Trophoblast cell (in vitro differentiated cells and primary cell): ENCODE measurements at regions not wholly inside any gene's neighbourhood (a gene's known extent, or its start where the extent isn't known, plus 50 kb on each side); places are given as distances from the start of the nearest gene placed in this dataset.

Experiments used
- DNase-seq, 2 donors: peaks; one replicate each; pipeline ENCODE4 v3.0.0-alpha.2; 2016
- H2AFZ ChIP-seq: 2 replicates; pipeline ENCODE4 v1.6.1; 2013; ENCODE audit warnings: low read length, moderate library complexity, mild to moderate bottlenecking; ENCODE audit not compliant: insufficient read depth, poor library complexity
- H2AK5ac ChIP-seq: 2 replicates; pipeline ENCODE4 v1.6.1; 2013; ENCODE audit warnings: mild to moderate bottlenecking, low read length
- H2BK120ac ChIP-seq: 2 replicates; pipeline ENCODE4 v1.6.1; 2013; ENCODE audit warnings: low read length, mild to moderate bottlenecking, moderate library complexity; ENCODE audit not compliant: insufficient read depth, poor library complexity
- H2BK12ac ChIP-seq: 2 replicates; pipeline ENCODE4 v1.6.1; 2013; ENCODE audit warnings: mild to moderate bottlenecking, low read length, moderate library complexity
- H2BK5ac ChIP-seq: 2 replicates; pipeline ENCODE4 v1.6.1; 2013; ENCODE audit warnings: low read length, low read depth, moderate library complexity, mild to moderate bottlenecking; ENCODE audit not compliant: poor library complexity
- H3K14ac ChIP-seq: 2 replicates; pipeline ENCODE4 v1.6.1; 2013; ENCODE audit warnings: mild to moderate bottlenecking, low read length
- H3K18ac ChIP-seq: 2 replicates; pipeline ENCODE4 v1.6.1; 2013; ENCODE audit warnings: mild to moderate bottlenecking, low read length
- H3K23ac ChIP-seq: 2 replicates; pipeline ENCODE4 v1.6.1; 2013; ENCODE audit warnings: low read length
- H3K27ac ChIP-seq: 2 replicates; pipeline ENCODE4 v1.5.1; 2013; ENCODE audit warnings: low read depth, mild to moderate bottlenecking, inconsistent platforms, low read length, moderate library complexity
- H3K27me3 ChIP-seq: 2 replicates; pipeline ENCODE4 v1.6.1; 2013; ENCODE audit warnings: inconsistent platforms, mild to moderate bottlenecking, low read length, moderate library complexity; ENCODE audit not compliant: insufficient read depth
- H3K36me3 ChIP-seq, 2 experiments: 1 replicate in 1 of 2; 2 replicates in 1 of 2; pipeline ENCODE4 v1.6.1; 2013; ENCODE audit warnings: low read length in 2 of 2, mild to moderate bottlenecking in 2 of 2, moderate library complexity in 1 of 2; ENCODE audit not compliant: insufficient read depth in 2 of 2, control insufficient read depth in 1 of 2
- H3K4ac ChIP-seq: 2 replicates; pipeline ENCODE4 v1.6.1; 2013; ENCODE audit warnings: low read depth, mild to moderate bottlenecking, low read length, moderate library complexity
- H3K4me1 ChIP-seq, 2 experiments: 1 replicate in 1 of 2; 2 replicates in 1 of 2; pipeline ENCODE4 v1.6.1; 2013; ENCODE audit warnings: low read length in 2 of 2, mild to moderate bottlenecking in 2 of 2, moderate library complexity in 1 of 2; ENCODE audit not compliant: insufficient read depth in 2 of 2, control insufficient read depth in 1 of 2
- H3K4me2 ChIP-seq: 2 replicates; pipeline ENCODE4 v1.6.1; 2013; ENCODE audit warnings: inconsistent platforms, mild to moderate bottlenecking, low read length, moderate library complexity
- H3K4me3 ChIP-seq: 2 replicates; pipeline ENCODE4 v1.5.1; 2013; ENCODE audit warnings: mild to moderate bottlenecking, low read depth, low read length, inconsistent platforms
- H3K79me1 ChIP-seq: one replicate; pipeline ENCODE4 v1.6.1; 2013; ENCODE audit warnings: low read length
- H3K79me2 ChIP-seq: 2 replicates; pipeline ENCODE4 v1.6.1; 2013; ENCODE audit warnings: low read length, mild to moderate bottlenecking; ENCODE audit not compliant: control insufficient read depth, insufficient read depth, poor library complexity
- H3K9ac ChIP-seq: 2 replicates; pipeline ENCODE4 v1.6.1; 2013; ENCODE audit warnings: mild to moderate bottlenecking, low read length
- H3K9me3 ChIP-seq: 2 replicates; pipeline ENCODE4 v1.6.1; 2013; ENCODE audit warnings: low read depth, mild to moderate bottlenecking, control low read depth, inconsistent platforms, low read length; ENCODE audit not compliant: insufficient read depth
- H4K12ac ChIP-seq: 2 replicates; pipeline ENCODE4 v1.6.1; 2013; ENCODE audit warnings: low read depth, mild to moderate bottlenecking, low read length, moderate library complexity
- H4K8ac ChIP-seq: 2 replicates; pipeline ENCODE4 v1.6.1; 2013; ENCODE audit warnings: low read depth, mild to moderate bottlenecking, low read length, moderate library complexity
- H4K91ac ChIP-seq: one replicate; pipeline ENCODE4 v1.6.1; 2013; ENCODE audit warnings: low read depth, mild to moderate bottlenecking, low read length, moderate library complexity
- WGBS: extraction: QIAGEN DNeasy Blood & Tissue Kit; methylation state at CpG from one replicate; pipeline ENCODE4 v1.1.7; 2013; ENCODE audit warnings: missing lambda C conversion rate; ENCODE audit not compliant: insufficient read length, insufficient coverage; ENCODE audit errors: extremely low coverage; 5-methylcytosine and 5-hydroxymethylcytosine counted together

GRCh38 chr20:40920291-40920690 lies 108.3 kb upstream of the TOP1 start:
- Histone ChIP-seq H2AK5ac (no peak overlapping the region), H2BK120ac (no peak overlapping the region), H4K12ac (no peak overlapping the region), H3K9ac (no peak overlapping the region), H3K18ac (no peak overlapping the region), H3K14ac (no peak overlapping the region), H4K8ac (no peak overlapping the region), H3K4ac (no peak overlapping the region), H3K4me2 (no peak overlapping the region), H2AFZ (no peak overlapping the region), H3K27me3 (no peaks in the 10 kb centered on the region), H3K4me3 (no peak overlapping the region), H3K79me1 (no peaks in the 10 kb centered on the region), H2BK5ac (no peak overlapping the region), H3K36me3 (no peaks in the 10 kb centered on the region), H3K79me2 (no peaks in the 10 kb centered on the region), H3K27ac (no peak overlapping the region), H3K23ac (no peak overlapping the region), H3K9me3 (no peaks in the 10 kb centered on the region), H2BK12ac (no peak overlapping the region), H4K91ac (no peak overlapping the region), H3K4me1 (no peaks in the 10 kb centered on the region)
- no peak for DNase-seq
- no CpG with 5 or more reads among the region's 2 CpGs for WGBS

DNA sequence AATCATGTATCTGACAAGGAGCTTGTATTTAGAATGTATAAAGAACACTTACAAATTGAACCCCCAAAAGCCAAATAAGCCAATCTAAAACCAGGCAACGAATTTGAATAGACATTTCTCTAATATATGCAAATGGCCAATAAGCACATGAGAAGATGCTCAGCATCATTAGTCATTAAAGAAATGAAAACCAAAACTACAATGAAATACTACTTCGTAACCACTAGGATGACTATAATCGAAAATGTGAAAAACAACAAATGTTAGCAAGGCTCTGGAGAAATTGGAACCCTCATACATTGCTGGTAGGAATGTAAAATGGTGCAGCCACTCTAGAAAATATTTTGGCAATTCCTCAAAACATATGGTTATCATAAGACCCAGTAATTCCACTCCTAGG lies 105.8 kb upstream of the TOP1 start:
- H3K14ac ChIP-seq, result no peak overlapping the region
- no peak overlapping the region for H2BK120ac ChIP-seq
- no peaks in the 10 kb centered on the region for H3K27me3 ChIP-seq
- no peak overlapping the region for H3K4ac ChIP-seq
- no peak overlapping the region for H2AFZ ChIP-seq
- H3K4me1 ChIP-seq, result no peaks in the 10 kb centered on the region
- H3K79me1 ChIP-seq, result no peaks in the 10 kb centered on the region
- H3K4me2 ChIP-seq, result no peak overlapping the region
- H3K23ac ChIP-seq, result no peak overlapping the region
- no peaks in the 10 kb centered on the region for H3K9me3 ChIP-seq
- H3K79me2 ChIP-seq, result no peaks in the 10 kb centered on the region
- DNase-seq, result no peak
- H3K36me3 ChIP-seq, result no peaks in the 10 kb centered on the region
- H4K8ac ChIP-seq, result no peak overlapping the region
- no peak overlapping the region for H4K91ac ChIP-seq
- no peak overlapping the region for H2BK5ac ChIP-seq
- H4K12ac ChIP-seq, result no peak overlapping the region
- no CpG with 5 or more reads among the region's 3 CpGs for WGBS
- no peak overlapping the region for H3K27ac ChIP-seq
- no peak overlapping the region for H3K9ac ChIP-seq
- H2AK5ac ChIP-seq, result no peak overlapping the region
- H2BK12ac ChIP-seq, result no peak overlapping the region
- H3K18ac ChIP-seq, result no peak overlapping the region
- no peak overlapping the region for H3K4me3 ChIP-seq

DNA sequence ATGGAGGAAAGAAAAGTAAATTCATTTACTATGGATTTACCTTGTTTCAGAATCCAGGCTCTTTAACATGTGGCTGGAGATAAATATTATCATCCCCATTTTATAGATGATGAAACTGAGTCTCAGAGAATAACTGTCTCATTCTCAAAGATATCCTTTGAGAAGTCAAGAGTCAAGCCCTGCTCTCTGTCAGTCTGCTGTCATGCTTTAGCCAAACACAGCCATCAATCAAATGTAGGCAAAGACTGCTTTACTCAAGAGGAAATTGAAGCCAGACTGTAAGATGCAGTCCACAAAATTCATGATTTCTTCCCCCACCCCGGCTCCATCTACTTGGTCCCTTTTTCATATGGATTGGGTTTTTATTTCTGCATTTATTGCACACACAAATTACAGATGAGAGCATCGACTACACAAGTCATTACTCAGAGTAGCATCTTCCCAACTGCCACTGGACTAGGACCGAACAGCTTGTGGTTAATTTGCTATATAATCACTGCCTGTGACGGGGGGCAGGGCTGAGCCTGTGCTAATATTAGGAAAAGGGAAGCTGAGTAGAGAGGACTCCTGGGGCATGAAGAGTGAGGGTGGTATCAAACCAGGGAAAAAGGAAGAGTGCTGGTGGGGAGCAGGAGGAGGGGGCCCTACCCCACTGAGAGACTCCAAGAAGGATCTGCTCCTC lies 102.7 kb upstream of the TOP1 start:
- DNase-seq, result no peak
- no peak overlapping the region for H3K4ac ChIP-seq
- no peaks in the 10 kb centered on the region for H3K4me1 ChIP-seq
- no peak overlapping the region for H3K27ac ChIP-seq
- no peak overlapping the region for H4K91ac ChIP-seq
- no peaks in the 10 kb centered on the region for H3K36me3 ChIP-seq
- H3K4me3 ChIP-seq, result no peak overlapping the region
- no peaks in the 10 kb centered on the region for H3K79me2 ChIP-seq
- WGBS, result no CpG with 5 or more reads among the region's 4 CpGs
- H2AK5ac ChIP-seq, result no peak overlapping the region
- H3K79me1 ChIP-seq, result no peaks in the 10 kb centered on the region
- no peak overlapping the region for H4K12ac ChIP-seq
- no peak overlapping the region for H3K23ac ChIP-seq
- no peaks in the 10 kb centered on the region for H3K9me3 ChIP-seq
- H3K27me3 ChIP-seq, result no peaks in the 10 kb centered on the region
- H3K4me2 ChIP-seq, result no peak overlapping the region
- no peak overlapping the region for H3K9ac ChIP-seq
- no peak overlapping the region for H3K18ac ChIP-seq
- no peak overlapping the region for H2BK5ac ChIP-seq
- no peak overlapping the region for H2BK12ac ChIP-seq
- H2BK120ac ChIP-seq, result no peak overlapping the region
- H3K14ac ChIP-seq, result no peak overlapping the region
- no peak overlapping the region for H2AFZ ChIP-seq
- H4K8ac ChIP-seq, result no peak overlapping the region

GRCh38 chr20:40926928-40927327 lies 101.7 kb upstream of the TOP1 start:
- Histone ChIP-seq H4K12ac (no peak overlapping the region), H3K4me2 (no peak overlapping the region), H3K27ac (no peak overlapping the region), H2BK5ac (no peak overlapping the region), H3K9ac (no peak overlapping the region), H3K79me2 (no peaks in the 10 kb centered on the region), H2AK5ac (no peak overlapping the region), H3K4me1 (no peaks in the 10 kb centered on the region), H3K27me3 (no peaks in the 10 kb centered on the region), H3K79me1 (no peaks in the 10 kb centered on the region), H3K4me3 (no peak overlapping the region), H4K91ac (no peak overlapping the region), H3K18ac (no peak overlapping the region), H3K9me3 (no peaks in the 10 kb centered on the region), H3K36me3 (no peaks in the 10 kb centered on the region), H3K14ac (no peak overlapping the region), H2AFZ (no peak overlapping the region), H3K23ac (no peak overlapping the region), H3K4ac (no peak overlapping the region), H2BK12ac (no peak overlapping the region), H2BK120ac (no peak overlapping the region), H4K8ac (no peak overlapping the region)
- DNase-seq, result no peak
- WGBS, result no CpG with 5 or more reads among the region's 2 CpGs
